Breast epithelium (tissue), 4 donors: ENCODE measurements at regions not wholly inside any gene's neighbourhood (a gene's known extent, or its start where the extent isn't known, plus 50 kb on each side); places are given as distances from the start of the nearest gene placed in this dataset.
A peak's percentile ranks its signal among the peaks of the same experiment; 100 is the strongest.

ENCODE experiments used
- DNase-seq, 2 donors: peaks; one replicate each; pipeline ENCODE4 v3.0.0-alpha.2; 2019; ENCODE audit warnings: low spot score in 2 of 2
- H3K27ac ChIP-seq, 2 donors: fragments of 200-600 bp; sonication (generic) in 1 of 2; one replicate each; pipeline ENCODE4 v1.5.1; 2016 to 2019; ENCODE audit warnings: mild to moderate bottlenecking in 1 of 2
- H3K27me3 ChIP-seq, 2 donors: fragments of 200-600 bp; sonication (generic) in 1 of 2; one replicate each; pipeline versions ENCODE4 v1.5.1 to v1.6.0; 2017 to 2019; ENCODE audit warnings: control low read depth in 1 of 2, mild to moderate bottlenecking in 1 of 2
- H3K36me3 ChIP-seq: fragments of 200-600 bp; one replicate; pipeline ENCODE4 v1.5.1; 2019
- H3K4me1 ChIP-seq, 2 donors: fragments of 200-600 bp; sonication (generic); one replicate each; pipeline ENCODE4 v1.5.1; 2016 to 2019; ENCODE audit warnings: control low read depth in 1 of 2
- H3K4me3 ChIP-seq, 3 donors: fragments of 200-600 bp; sonication (generic); 1 replicate in 2 of 3; 2 replicates in 1 of 3; pipeline ENCODE4 v1.5.1; 2016 to 2019; ENCODE audit warnings: mild to moderate bottlenecking in 3 of 3, moderate library complexity in 2 of 3
- H3K9me3 ChIP-seq, 2 donors: fragments of 200-600 bp; sonication (generic) in 1 of 2; one replicate each; pipeline ENCODE4 v1.5.1; 2016 to 2019; ENCODE audit warnings: control low read depth in 1 of 2
- CTCF ChIP-seq, 3 donors: fragments of 450-650 bp; IDR thresholded peaks; one replicate each; pipeline ENCODE4 v1.5.1; 2016 to 2017; ENCODE audit warnings: antibody characterized with exemption in 3 of 3, mild to moderate bottlenecking in 3 of 3, moderate library complexity in 3 of 3
- POLR2A ChIP-seq: fragments of 450-650 bp; IDR thresholded peaks from one replicate; pipeline ENCODE4 v1.6.1; 2016; ENCODE audit warnings: antibody characterized with exemption, mild to moderate bottlenecking, moderate library complexity
- POLR2AphosphoS5 ChIP-seq, 3 donors: sonication (generic); formaldehyde crosslinking; IDR thresholded peaks; one replicate each; pipeline ENCODE4 v1.6.1; 2017; ENCODE audit warnings: antibody characterized with exemption in 3 of 3
- intact Hi-C: fragments of 100-400 bp; cut with DNase I; formaldehyde crosslinking; loops from one replicate; pipeline ENCODE4 v1.15.1; 2023; ENCODE audit warnings: low total_unique reads

- H3K27ac ChIP-seq = no peak overlapping the region
- no peaks in the 10 kb centered on the region for H3K4me1 ChIP-seq
- H3K27me3 ChIP-seq = peaks cover 0 to 13% of the 10 kb centered on the region in 2 donors
- no peak overlapping the region for H3K4me3 ChIP-seq
- no peak for TF ChIP-seq POLR2AphosphoS5 (IDR thresholded peaks at IDR 0.05)
- TF ChIP-seq CTCF (IDR thresholded peaks at IDR 0.05) = no peak
- TF ChIP-seq POLR2A = no peak
- no peaks in the 10 kb centered on the region for H3K36me3 ChIP-seq
- DNase-seq = no peak
- no peaks in the 10 kb centered on the region for H3K9me3 ChIP-seq
- intact Hi-C loops = no loop called here
Observed at GRCh38 chr11:45343444-45343843, 57.3 kb upstream of the SYT13 start.

- intact Hi-C loops = no loop called here
- no peak for TF ChIP-seq CTCF (IDR thresholded peaks at IDR 0.05)
- no peaks in the 10 kb centered on the region for H3K9me3 ChIP-seq
- no peaks in the 10 kb centered on the region for H3K4me1 ChIP-seq
- no peak overlapping the region for H3K4me3 ChIP-seq
- H3K27me3 ChIP-seq = peaks cover 0 to 13% of the 10 kb centered on the region in 2 donors
- no peak for DNase-seq
- H3K36me3 ChIP-seq = no peaks in the 10 kb centered on the region
- H3K27ac ChIP-seq = no peak overlapping the region
Observed at GRCh38 chr11:45341372-45341771, 55.2 kb upstream of the SYT13 start.

- TF ChIP-seq CTCF (IDR thresholded peaks at IDR 0.05) (peak; percentile 85 to 93 (median 85)), POLR2AphosphoS5 (IDR thresholded peaks at IDR 0.05) (no peak), POLR2A (no peak)
- Histone ChIP-seq H3K9me3 (no peaks in the 10 kb centered on the region), H3K27ac (no peak overlapping the region), H3K36me3 (no peaks in the 10 kb centered on the region), H3K27me3 (peaks cover 0 to 4% of the 10 kb centered on the region in 2 donors), H3K4me3 (peak overlapping the region; percentile 10 to 35 (median 22)), H3K4me1 (no peaks in the 10 kb centered on the region)
- intact Hi-C loops = loop anchor here (10.0 kb wide), 1 partner anchor 405 kb away; no protein-coding TSS in a partner anchor
- peak; percentile 86 to 90 for DNase-seq
Observed at GRCh38 chr11:45339729-45340519, 53.8 kb upstream of the SYT13 start.

- Histone ChIP-seq H3K27me3 (no peaks in the 10 kb centered on the region), H3K36me3 (no peaks in the 10 kb centered on the region), H3K4me3 (no peak overlapping the region), H3K9me3 (no peaks in the 10 kb centered on the region), H3K27ac (no peak overlapping the region), H3K4me1 (no peaks in the 10 kb centered on the region)
- DNase-seq = no peak
- TF ChIP-seq POLR2AphosphoS5 (IDR thresholded peaks at IDR 0.05) (no peak), POLR2A (no peak), CTCF (IDR thresholded peaks at IDR 0.05) (no peak)
- intact Hi-C loops = loop anchor here (10.0 kb wide), 1 partner anchor 403 kb away; no protein-coding TSS in a partner anchor
Observed at GRCh38 chr11:45337583-45338360, 51.6 kb upstream of the SYT13 start.

- Histone ChIP-seq H3K4me3 (no peak overlapping the region), H3K9me3 (no peaks in the 10 kb centered on the region), H3K36me3 (no peaks in the 10 kb centered on the region), H3K27ac (no peak overlapping the region), H3K4me1 (no peaks in the 10 kb centered on the region), H3K27me3 (no peaks in the 10 kb centered on the region)
- no peak for TF ChIP-seq POLR2A
- TF ChIP-seq POLR2AphosphoS5 (IDR thresholded peaks at IDR 0.05) = no peak
- TF ChIP-seq CTCF (IDR thresholded peaks at IDR 0.05) = no peak
- intact Hi-C loops = loop anchor here (10.0 kb wide), 1 partner anchor 401 kb away; no protein-coding TSS in a partner anchor
- no peak for DNase-seq
Observed at GRCh38 chr11:45336136-45336535, 50.0 kb upstream of the SYT13 start.
